ENCODE measurements at regions not wholly inside any gene's neighbourhood (a gene's known extent, or its start where the extent isn't known, plus 50 kb on each side); places are given as distances from the start of the nearest gene placed in this dataset.
"Not testable (repeated sequence)": the region's sequence is repeated elsewhere in the genome, so short reads cannot be mapped to it uniquely, and the experiment has no call there.

- Histone ChIP-seq H3K4me2 (ENCODE audit: insufficient read depth, insufficient read length, low read length) (no peak overlapping the region), H3K23me2 (ENCODE audit: insufficient read length, low read depth, low read length, poor library complexity, severe bottlenecking) (no peaks in the 10 kb centered on the region), H3K18ac (ENCODE audit: insufficient read length, low read depth, low read length) (no peak overlapping the region), H2BK12ac (ENCODE audit: insufficient read length, low read depth, low read length) (no peak overlapping the region), H4K5ac (ENCODE audit: insufficient read length, low read depth, low read length) (no peak overlapping the region), H2AFZ (ENCODE audit: low read length) (no peak overlapping the region), H3K4ac (ENCODE audit: low read depth, low read length) (no peak overlapping the region), H3K27me3 (ENCODE audit: insufficient read depth, low read length) (no peaks in the 10 kb centered on the region), H2BK120ac (ENCODE audit: low read depth, low read length, poor library complexity, severe bottlenecking) (no peak overlapping the region), H4K91ac (ENCODE audit: insufficient read length, low read depth, low read length) (no peak overlapping the region), H2BK15ac (ENCODE audit: low read depth, low read length) (no peak overlapping the region), H4K20me1 (ENCODE audit: control insufficient read depth, insufficient read depth, insufficient read length) (no peaks in the 10 kb centered on the region), H3T11ph (ENCODE audit: low read length) (no peak overlapping the region), H4K8ac (replicated peaks; ENCODE audit: insufficient read length, low read depth, low read length) (no peak overlapping the region), H2BK5ac (ENCODE audit: insufficient read length, low read length) (no peak overlapping the region), H3K56ac (ENCODE audit: insufficient read length, low read depth, low read length) (no peak overlapping the region), H3K23ac (ENCODE audit: insufficient read length, low read depth, low read length) (no peak overlapping the region), H3K27ac (ENCODE audit: insufficient read length, low read depth, low read length) (no peak overlapping the region), H2BK20ac (ENCODE audit: low read depth, low read length, poor library complexity, severe bottlenecking) (no peak overlapping the region), H3K4me1 (ENCODE audit: insufficient read depth, low read length) (peaks cover 6% of the 10 kb centered on the region; the same call in 1 of the 2 replicates), H2AK5ac (ENCODE audit: insufficient read length, low read length) (no peak overlapping the region), H3K9me3 (ENCODE audit: control insufficient read depth, low read depth, low read length) (no peaks in the 10 kb centered on the region), H3K79me2 (ENCODE audit: insufficient read depth, low read length) (no peaks in the 10 kb centered on the region), H3K9ac (ENCODE audit: extremely low read depth, insufficient read length, low read length) (no peak overlapping the region), H3K79me1 (ENCODE audit: insufficient read depth, low read depth, low read length, poor library complexity, severe bottlenecking) (no peaks in the 10 kb centered on the region), H3K14ac (ENCODE audit: insufficient read depth, low read length) (no peak overlapping the region)
- no CpG with 5 or more reads among the region's 3 CpGs for WGBS (ENCODE audit: extremely low coverage, insufficient read length, low lambda C conversion rate)
- H3K9me3 Mint-ChIP-seq: peaks cover 0 to under 1% of the 10 kb centered on the region in 2 experiments; a peak in 1 of 5 replicates
- peaks cover 28 to 32% of the 10 kb centered on the region in 2 experiments for H3K4me1 Mint-ChIP-seq
- TF ChIP-seq, protein P1, sequence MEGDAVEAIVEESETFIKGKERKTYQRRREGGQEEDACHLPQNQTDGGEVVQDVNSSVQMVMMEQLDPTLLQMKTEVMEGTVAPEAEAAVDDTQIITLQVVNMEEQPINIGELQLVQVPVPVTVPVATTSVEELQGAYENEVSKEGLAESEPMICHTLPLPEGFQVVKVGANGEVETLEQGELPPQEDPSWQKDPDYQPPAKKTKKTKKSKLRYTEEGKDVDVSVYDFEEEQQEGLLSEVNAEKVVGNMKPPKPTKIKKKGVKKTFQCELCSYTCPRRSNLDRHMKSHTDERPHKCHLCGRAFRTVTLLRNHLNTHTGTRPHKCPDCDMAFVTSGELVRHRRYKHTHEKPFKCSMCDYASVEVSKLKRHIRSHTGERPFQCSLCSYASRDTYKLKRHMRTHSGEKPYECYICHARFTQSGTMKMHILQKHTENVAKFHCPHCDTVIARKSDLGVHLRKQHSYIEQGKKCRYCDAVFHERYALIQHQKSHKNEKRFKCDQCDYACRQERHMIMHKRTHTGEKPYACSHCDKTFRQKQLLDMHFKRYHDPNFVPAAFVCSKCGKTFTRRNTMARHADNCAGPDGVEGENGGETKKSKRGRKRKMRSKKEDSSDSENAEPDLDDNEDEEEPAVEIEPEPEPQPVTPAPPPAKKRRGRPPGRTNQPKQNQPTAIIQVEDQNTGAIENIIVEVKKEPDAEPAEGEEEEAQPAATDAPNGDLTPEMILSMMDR (conservative IDR thresholded peaks at IDR 0.05): no peak
- no peaks in the 10 kb centered on the region; a peak in 1 of 7 replicates for H3K36me3 Mint-ChIP-seq (ENCODE audit: insufficient read depth in 1 of 3, low read depth in 3 of 3)
- no peak overlapping the region for H3K4me3 Mint-ChIP-seq
- no peak for DNase-seq
- no peak overlapping the region for H3K27ac Mint-ChIP-seq
- H3K27me3 Mint-ChIP-seq (ENCODE audit: low read depth): no peaks in the 10 kb centered on the region
These were observed 299.3 kb downstream of the DLEU7 start for GRCh38 chr13:50544211-50544610.

DNA sequence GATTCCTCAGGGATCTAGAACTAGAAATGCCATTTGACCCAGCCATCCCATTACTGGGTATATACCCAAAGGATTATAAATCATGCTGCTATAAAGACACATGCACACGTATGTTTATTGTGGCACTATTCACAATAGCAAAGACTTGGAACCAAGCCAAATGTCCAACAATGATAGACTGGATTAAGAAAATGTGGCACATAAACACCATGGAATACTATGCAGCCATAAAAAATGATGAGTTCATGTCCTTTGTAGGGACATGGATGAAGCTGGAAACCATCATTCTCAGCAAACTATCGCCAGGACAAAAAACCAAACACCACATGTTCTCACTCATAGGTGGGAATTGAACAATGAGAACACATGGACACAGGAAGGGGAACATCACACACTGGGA is 296.3 kb downstream of the DLEU7 start:
- H3K56ac ChIP-seq (ENCODE audit: insufficient read length, low read depth, low read length); H2BK20ac ChIP-seq (ENCODE audit: low read depth, low read length, poor library complexity, severe bottlenecking); H3K23me2 ChIP-seq (ENCODE audit: insufficient read length, low read depth, low read length, poor library complexity, severe bottlenecking); H3K9ac ChIP-seq (ENCODE audit: extremely low read depth, insufficient read length, low read length); H3K4me3 Mint-ChIP-seq; H2AK5ac ChIP-seq (ENCODE audit: insufficient read length, low read length); H3K9me3 Mint-ChIP-seq; H3K4ac ChIP-seq (ENCODE audit: low read depth, low read length); H3K14ac ChIP-seq (ENCODE audit: insufficient read depth, low read length); H3K27me3 Mint-ChIP-seq (ENCODE audit: low read depth); H3K79me1 ChIP-seq (ENCODE audit: insufficient read depth, low read depth, low read length, poor library complexity, severe bottlenecking); H2BK12ac ChIP-seq (ENCODE audit: insufficient read length, low read depth, low read length); H2BK5ac ChIP-seq (ENCODE audit: insufficient read length, low read length); H3K23ac ChIP-seq (ENCODE audit: insufficient read length, low read depth, low read length); H3K79me2 ChIP-seq (ENCODE audit: insufficient read depth, low read length); H2AFZ ChIP-seq (ENCODE audit: low read length); H3K36me3 Mint-ChIP-seq (ENCODE audit: insufficient read depth in 1 of 3, low read depth in 3 of 3); H2BK120ac ChIP-seq (ENCODE audit: low read depth, low read length, poor library complexity, severe bottlenecking); H3K27me3 ChIP-seq (ENCODE audit: insufficient read depth, low read length); H4K20me1 ChIP-seq (ENCODE audit: control insufficient read depth, insufficient read depth, insufficient read length); H4K5ac ChIP-seq (ENCODE audit: insufficient read length, low read depth, low read length); H3K4me2 ChIP-seq (ENCODE audit: insufficient read depth, insufficient read length, low read length); H3K27ac Mint-ChIP-seq; H3K9me3 ChIP-seq (ENCODE audit: control insufficient read depth, low read depth, low read length); DNase-seq; H3K27ac ChIP-seq (ENCODE audit: insufficient read length, low read depth, low read length); H4K8ac ChIP-seq (replicated peaks; ENCODE audit: insufficient read length, low read depth, low read length); H4K91ac ChIP-seq (ENCODE audit: insufficient read length, low read depth, low read length); H3T11ph ChIP-seq (ENCODE audit: low read length); H3K4me1 ChIP-seq (ENCODE audit: insufficient read depth, low read length); H3K18ac ChIP-seq (ENCODE audit: insufficient read length, low read depth, low read length); H2BK15ac ChIP-seq (ENCODE audit: low read depth, low read length): not testable (repeated sequence)
- peaks cover 28 to 29% of the 10 kb centered on the region in 2 experiments for H3K4me1 Mint-ChIP-seq
- no CpG with 5 or more reads among the region's 2 CpGs for WGBS (ENCODE audit: extremely low coverage, insufficient read length, low lambda C conversion rate)

Data from H9 (cell line).